GM12878 (cell line): ENCODE measurements at regions not wholly inside any gene's neighbourhood (a gene's known extent, or its start where the extent isn't known, plus 50 kb on each side); places are given as distances from the start of the nearest gene placed in this dataset.

Source experiments
- ATAC-seq: fragments of 200-7000 bp; cut with Tn5 transposase; 3 replicates; pipeline ENCODE4 v1.9.1; 2020; ENCODE audit warnings: mild to moderate bottlenecking, moderate library complexity
- BruUV-seq: library from RNA; stranded (reverse); fragments of 400-500 nt; replicated peaks from 2 replicates; lab custom pipeline; 2021; lab: Mats Ljungman, UMichigan
- CTCF ChIA-PET: fragments of 300-600 bp; sonication (Branson Sonifier 250); formaldehyde crosslinking; extraction: SDS; loops from one replicate; lab custom pipeline; 2021; ENCODE audit warnings: inconsistent platforms; lab: Yijun Ruan, JAX
- POLR2A ChIA-PET: fragments of 350-600 bp; formaldehyde crosslinking; extraction: SDS; loops from one replicate; lab custom pipeline; 2021; ENCODE audit warnings: inconsistent platforms; lab: Charles Lee
- RAD21 ChIA-PET: fragments of 300-600 bp; sonication (Branson Sonifier 250); formaldehyde crosslinking; loops from one replicate; lab custom pipeline; 2023; ENCODE audit warnings: antibody characterized with exemption; ENCODE audit not compliant: unreplicated experiment; lab: Charles Lee
- SMC1A ChIA-PET: fragments of 300-600 bp; sonication (Branson Sonifier 250); formaldehyde crosslinking; loops from one replicate; lab custom pipeline; 2023; ENCODE audit not compliant: unreplicated experiment, uncharacterized antibody; lab: Charles Lee
- DNase-seq: peaks from one replicate; pipeline ENCODE4 v3.0.0-alpha.2; 2011; ENCODE audit warnings: low read depth, low spot score
- FAIRE-seq: peaks from 3 replicates; lab custom pipeline; 2011; peaks lifted over from hg19 to GRCh38; lab: Jason Lieb, UNC
- H2AFZ ChIP-seq: 2 replicates; pipeline ENCODE4 v1.6.0; 2011; ENCODE audit warnings: low read depth, low read length, control low read depth; ENCODE audit not compliant: control insufficient read depth
- H3K27ac ChIP-seq: 2 replicates; pipeline ENCODE4 v1.5.1; 2011; ENCODE audit warnings: control low read depth; ENCODE audit not compliant: control insufficient read depth, insufficient read depth
- H3K27me3 ChIP-seq, 2 experiments: replicated peaks in 1 of 2; 2 replicates each; pipeline versions ENCODE4 v1.6.0 to v1.6.1; 2011; ENCODE audit warnings: low read length in 1 of 2; ENCODE audit not compliant: control insufficient read depth in 2 of 2, insufficient read depth in 2 of 2
- H3K36me3 ChIP-seq, 2 experiments: 2 replicates each; pipeline ENCODE4 v1.5.1; 2011; ENCODE audit warnings: low read length in 1 of 2; ENCODE audit not compliant: control insufficient read depth in 2 of 2, insufficient read depth in 2 of 2
- H3K4me1 ChIP-seq: 2 replicates; pipeline ENCODE4 v1.6.1; 2011; ENCODE audit warnings: mild to moderate bottlenecking, low read length, moderate library complexity, mixed read lengths; ENCODE audit not compliant: control insufficient read depth, insufficient read depth
- H3K4me2 ChIP-seq: 2 replicates; pipeline ENCODE4 v1.6.0; 2011; ENCODE audit warnings: control low read depth; ENCODE audit not compliant: control insufficient read depth, insufficient read depth
- H3K4me3 ChIP-seq: fragments of 200-600 bp; sonication (generic); 2 replicates; pipeline ENCODE4 v1.5.1; 2016
- H3K79me2 ChIP-seq: 2 replicates; pipeline ENCODE4 v1.6.0; 2011; ENCODE audit warnings: low read length; ENCODE audit not compliant: control insufficient read depth, insufficient read depth
- H3K9ac ChIP-seq: 2 replicates; pipeline ENCODE4 v1.8.0; 2011; ENCODE audit warnings: low read length, control low read depth, mixed read lengths; ENCODE audit not compliant: control insufficient read depth, insufficient read depth
- H3K9me3 ChIP-seq: replicated peaks from 3 replicates; pipeline ENCODE4 v1.5.1; 2011; ENCODE audit warnings: mild to moderate bottlenecking, low read length; ENCODE audit not compliant: control insufficient read depth, insufficient read depth
- H4K20me1 ChIP-seq: 2 replicates; pipeline ENCODE4 v1.6.0; 2011; ENCODE audit not compliant: control insufficient read depth, insufficient read depth
- CBX3 ChIP-seq: fragments of 200-600 bp; sonication (generic); IDR thresholded peaks from 2 replicates; pipeline ENCODE4 v1.6.1; 2016; ENCODE audit warnings: low read depth, borderline replicate concordance
- CHD1 ChIP-seq: IDR thresholded peaks from 2 replicates; pipeline ENCODE4 v1.6.1; 2012; ENCODE audit warnings: low read depth, low read length, improper control_type of control experiment
- E4F1 ChIP-seq: fragments of 450-650 bp; IDR thresholded peaks from 2 replicates; pipeline ENCODE4 v1.6.1; 2018; ENCODE audit warnings: borderline replicate concordance, mild to moderate bottlenecking; ENCODE audit not compliant: partially characterized antibody
- ELK1 ChIP-seq: IDR thresholded peaks from 2 replicates; pipeline ENCODE4 v1.6.1; 2012; ENCODE audit warnings: low read depth, low read length, improper control_type of control experiment
- HDAC2 ChIP-seq: fragments of 200-600 bp; sonication (generic); IDR thresholded peaks from 2 replicates; pipeline ENCODE4 v1.6.1; 2017
- IKZF2 ChIP-seq, 2 experiments: fragments of 450-650 bp; IDR thresholded peaks; 2 replicates each; pipeline ENCODE4 v1.6.1; 2017; ENCODE audit warnings: mild to moderate bottlenecking in 2 of 2, moderate library complexity in 2 of 2
- IRF5 ChIP-seq: fragments of 450-650 bp; IDR thresholded peaks from 2 replicates; pipeline ENCODE4 v1.6.1; 2017; ENCODE audit warnings: borderline replicate concordance
- MLLT1 ChIP-seq: fragments of 450-650 bp; IDR thresholded peaks from 2 replicates; pipeline ENCODE4 v1.6.1; 2016; ENCODE audit warnings: mild to moderate bottlenecking
- NR2C1 ChIP-seq: fragments of 450-650 bp; IDR thresholded peaks from 2 replicates; pipeline ENCODE4 v1.6.1; 2017; ENCODE audit warnings: antibody characterized with exemption, mild to moderate bottlenecking, moderate library complexity
- RUNX3 ChIP-seq: IDR thresholded peaks from 2 replicates; pipeline ENCODE4 v1.6.1; 2012; ENCODE audit warnings: low read length, inconsistent platforms
- SMARCA5 ChIP-seq: fragments of 450-650 bp; IDR thresholded peaks from 2 replicates; pipeline ENCODE4 v1.6.1; 2017; ENCODE audit warnings: mild to moderate bottlenecking
- SP1 ChIP-seq: IDR thresholded peaks from one replicate; pipeline ENCODE4 v1.6.1; 2011; ENCODE audit warnings: low read depth, low read length
- STAT3 ChIP-seq: IDR thresholded peaks from 2 replicates; pipeline ENCODE4 v1.6.1; 2011; ENCODE audit warnings: low read depth, low read length, improper control_type of control experiment
- WGBS: methylation state at CpG from one replicate; pipeline ENCODE4 v1.1.6; 2016; ENCODE audit warnings: low lambda C conversion rate; ENCODE audit not compliant: insufficient replicate concordance, insufficient coverage; ENCODE audit errors: missing lambda C conversion rate; 5-methylcytosine and 5-hydroxymethylcytosine counted together
- in situ Hi-C: fragments of 300-500 bp; cut with MboI; formaldehyde crosslinking; loops from 9 replicates; pipeline ENCODE4 v1.14.3; 2018; ENCODE audit warnings: mixed read lengths
- intact Hi-C: fragments of 100-400 bp; cut with micrococcal nuclease; formaldehyde crosslinking; loops from one replicate; pipeline ENCODE4 v1.14.2; 2022; ENCODE audit not compliant: unreplicated experiment

- no peaks in the 10 kb centered on the region for H3K27me3 ChIP-seq
- H3K4me1 ChIP-seq: no peaks in the 10 kb centered on the region
- no peak for TF ChIP-seq MLLT1
- no peak for TF ChIP-seq ELK1
- TF ChIP-seq SMARCA5: no peak
- TF ChIP-seq SP1: no peak
- no peak for TF ChIP-seq HDAC2
- TF ChIP-seq, all 136 proteins: peak for 0
- Histone ChIP-seq H3K27ac (no peak overlapping the region), H4K20me1 (no peaks in the 10 kb centered on the region), H3K9ac (no peak overlapping the region), H3K36me3 (no peaks in the 10 kb centered on the region), H3K9me3 (no peaks in the 10 kb centered on the region), H3K79me2 (no peaks in the 10 kb centered on the region), H3K4me3 (no peak overlapping the region), H3K4me2 (no peak overlapping the region), H2AFZ (no peak overlapping the region)
- ChIA-PET RAD21 (no interaction called here), SMC1A (interaction anchor here (1.4 kb wide), 1 partner anchor 45 kb away, joined by 4 read pairs; no protein-coding TSS in a partner anchor), POLR2A (no interaction called here), CTCF (no interaction called here)
- FAIRE-seq (no peak), DNase-seq (no peak), ATAC-seq (no peak)
- intact Hi-C loops (no loop called here), in situ Hi-C loops (no loop called here)
- 0% methylated on average over 2 of the region's 2 CpGs for WGBS
- no TSS peak for BruUV-seq
Measured at GRCh38 chr1:80225510-80225909, 1219.0 kb upstream of the ADGRL4 start.

- no peak overlapping the region for H3K27ac ChIP-seq
- H4K20me1 ChIP-seq: no peaks in the 10 kb centered on the region
- SMC1A ChIA-PET: interaction anchor here (1.0 kb wide), 1 partner anchor 13 kb away, joined by 3 read pairs; no protein-coding TSS in a partner anchor
- ATAC-seq (no peak), DNase-seq (no peak), FAIRE-seq (no peak)
- no peak overlapping the region for H3K9ac ChIP-seq
- H3K27me3 ChIP-seq: no peaks in the 10 kb centered on the region
- intact Hi-C loops (no loop called here), in situ Hi-C loops (no loop called here)
- CTCF ChIA-PET: no interaction called here
- no peak for TF ChIP-seq STAT3
- TF ChIP-seq CBX3: no peak
- no peak for TF ChIP-seq NR2C1
- no peak for TF ChIP-seq RUNX3
- no peak for TF ChIP-seq IKZF2 (IDR thresholded peaks at IDR 0.05)
- TF ChIP-seq IRF5: no peak
- no peak for TF ChIP-seq CHD1
- TF ChIP-seq E4F1: no peak
- no peak overlapping the region for H2AFZ ChIP-seq
- H3K4me2 ChIP-seq: no peak overlapping the region
- H3K36me3 ChIP-seq: no peaks in the 10 kb centered on the region
- 34% methylated on average over 4 of the region's 4 CpGs for WGBS
- H3K4me3 ChIP-seq: no peak overlapping the region
- BruUV-seq: no TSS peak
- no peaks in the 10 kb centered on the region for H3K79me2 ChIP-seq
- RAD21 ChIA-PET: no interaction called here
- no peaks in the 10 kb centered on the region for H3K4me1 ChIP-seq
- H3K9me3 ChIP-seq: no peaks in the 10 kb centered on the region
- POLR2A ChIA-PET: no interaction called here
Measured at GRCh38 chr1:80221319-80221718, 1214.8 kb upstream of the ADGRL4 start.
